Endothelial cell of umbilical vein (primary cell): ENCODE measurements at regions not wholly inside any gene's neighbourhood (a gene's known extent, or its start where the extent isn't known, plus 50 kb on each side); places are given as distances from the start of the nearest gene placed in this dataset.

Source experiments
- POLR2A ChIP-seq: IDR thresholded peaks from 2 replicates; pipeline ENCODE4 v1.6.1; 2012; ENCODE audit warnings: low read depth, mild to moderate bottlenecking, control low read depth, low read length
- POLR2AphosphoS5 ChIP-seq: IDR thresholded peaks from 2 replicates; pipeline ENCODE4 v1.6.1; 2012; ENCODE audit warnings: low read depth, mild to moderate bottlenecking, control low read depth, low read length, moderate library complexity; ENCODE audit not compliant: insufficient read depth

DNA sequence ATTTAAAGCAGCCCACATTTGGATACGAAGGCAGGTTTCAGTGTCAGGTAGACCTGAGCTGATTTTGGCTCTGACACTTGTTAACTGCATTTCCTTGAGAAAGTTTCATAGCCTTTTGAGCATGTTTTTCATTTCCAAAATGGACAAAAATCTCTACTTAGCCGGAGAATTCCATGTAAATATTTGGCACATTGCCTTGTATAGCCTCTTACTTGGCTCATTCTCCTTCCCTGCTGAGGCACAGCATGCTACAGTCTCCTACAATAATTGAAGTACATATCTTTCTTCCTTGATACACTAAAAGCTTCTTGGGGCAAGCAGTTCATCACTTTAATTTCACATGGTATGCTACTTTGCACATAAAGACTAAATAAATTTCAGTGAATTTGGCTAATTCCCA, 772.2 kb upstream of the CHAC2 start:
- no peak for TF ChIP-seq POLR2A
- no peak for TF ChIP-seq POLR2AphosphoS5
